Stimulated activated effector memory CD8-positive, alpha-beta T cell treated with anti-CD3 and anti-CD28 coated beads, Interleukin-12 subunit alpha, Interleukin-12 subunit beta, amount 100 ng/mL, for 72 hours (primary cell): ENCODE measurements at regions not wholly inside any gene's neighbourhood (a gene's known extent, or its start where the extent isn't known, plus 50 kb on each side); places are given as distances from the start of the nearest gene placed in this dataset.
A peak's percentile ranks its signal among the peaks of the same experiment; 100 is the strongest.
"Not testable (repeated sequence)": the region's sequence is repeated elsewhere in the genome, so short reads cannot be mapped to it uniquely, and the experiment has no call there.

ENCODE experiments used
- ATAC-seq: fragments of 150-1000 bp; cut with Tn5 transposase; 2 replicates; pipeline ENCODE4 v1.10.0; 2021
- DNase-seq, 2 donors: peaks; one replicate each; pipeline ENCODE4 v3.0.0; 2021 to 2022; ENCODE audit warnings: low spot score in 2 of 2
- H3K27ac Mint-ChIP-seq: one replicate; pipeline ENCODE4 v1.8.0; 2022; ENCODE audit warnings: mild to moderate bottlenecking, mixed read lengths
- H3K36me3 Mint-ChIP-seq: one replicate; pipeline ENCODE4 v1.8.0; 2022; ENCODE audit warnings: mild to moderate bottlenecking, mixed read lengths
- H3K4me1 Mint-ChIP-seq: one replicate; pipeline ENCODE4 v1.8.0; 2022; ENCODE audit warnings: mixed read lengths
- H3K4me3 Mint-ChIP-seq: one replicate; pipeline ENCODE4 v1.8.0; 2022; ENCODE audit warnings: mild to moderate bottlenecking, mixed read lengths
- H3K9me3 Mint-ChIP-seq: one replicate; pipeline ENCODE4 v1.8.0; 2022; ENCODE audit warnings: mixed read lengths

DNA sequence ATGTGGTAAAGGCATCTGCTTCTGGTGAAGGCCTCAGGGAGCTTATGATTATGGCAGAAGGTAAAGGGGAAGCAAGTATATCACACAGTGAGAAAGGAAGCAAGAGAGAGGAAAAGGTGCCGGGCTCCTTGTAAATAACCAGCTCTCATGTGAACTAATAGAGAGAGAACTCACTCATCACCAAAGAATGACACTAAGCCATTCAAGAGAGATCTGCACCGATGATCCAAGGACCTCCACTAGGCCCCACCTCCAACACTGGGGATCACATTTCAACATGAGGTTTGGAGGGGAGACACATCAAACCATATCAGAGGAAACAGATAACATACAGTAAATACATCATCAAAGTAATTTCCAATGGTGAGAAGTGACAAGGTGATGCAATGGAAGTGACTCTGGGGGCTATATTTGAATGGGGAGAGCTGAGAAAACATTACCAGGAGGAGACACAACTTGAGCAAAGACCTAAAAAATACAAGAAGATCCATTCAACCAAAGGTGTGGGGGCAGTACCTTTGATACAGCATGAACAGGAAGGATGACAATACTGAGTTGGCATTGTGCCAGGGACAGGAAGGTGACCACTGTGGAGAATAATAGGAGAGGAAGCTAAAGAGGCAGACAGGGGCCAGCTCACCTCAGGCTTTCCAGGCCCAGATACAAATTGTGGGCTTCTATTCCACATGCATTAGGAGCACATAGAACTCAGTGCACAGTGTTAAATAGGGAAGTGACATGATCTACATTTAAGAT is 134.4 kb upstream of the GRIP1 start:
- no peak overlapping the region for H3K4me3 Mint-ChIP-seq
- no peaks in the 10 kb centered on the region for H3K36me3 Mint-ChIP-seq
- no peak overlapping the region for H3K27ac Mint-ChIP-seq
- no peak for DNase-seq
- no peaks in the 10 kb centered on the region for H3K9me3 Mint-ChIP-seq
- peak; percentile 54 for ATAC-seq
- H3K4me1 Mint-ChIP-seq = peaks cover 11% of the 10 kb centered on the region

DNA sequence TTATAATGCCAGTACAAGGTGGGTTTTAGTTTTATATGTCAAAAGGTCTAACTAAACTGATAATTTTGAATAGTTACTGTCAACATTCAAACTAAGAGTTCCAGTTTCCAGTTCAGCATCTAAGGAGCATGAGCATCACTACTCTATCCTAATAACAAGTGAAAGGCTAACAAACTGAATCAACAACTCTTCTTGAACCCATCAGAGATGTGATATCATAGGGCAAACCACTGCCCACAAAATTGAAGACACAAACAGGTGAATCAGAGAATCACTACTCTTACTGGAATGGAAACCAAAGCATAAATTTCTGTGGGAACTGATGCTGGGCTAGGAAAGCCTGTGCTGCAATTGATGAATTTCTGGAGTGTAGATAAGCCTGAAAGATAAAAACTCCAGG is 140.7 kb upstream of the GRIP1 start:
- Mint-ChIP-seq H3K4me3 (no peak overlapping the region), H3K4me1 (no peaks in the 10 kb centered on the region), H3K9me3 (no peaks in the 10 kb centered on the region), H3K36me3 (no peaks in the 10 kb centered on the region), H3K27ac (no peak overlapping the region)
- ATAC-seq (peak; percentile 58), DNase-seq (no peak)

DNA sequence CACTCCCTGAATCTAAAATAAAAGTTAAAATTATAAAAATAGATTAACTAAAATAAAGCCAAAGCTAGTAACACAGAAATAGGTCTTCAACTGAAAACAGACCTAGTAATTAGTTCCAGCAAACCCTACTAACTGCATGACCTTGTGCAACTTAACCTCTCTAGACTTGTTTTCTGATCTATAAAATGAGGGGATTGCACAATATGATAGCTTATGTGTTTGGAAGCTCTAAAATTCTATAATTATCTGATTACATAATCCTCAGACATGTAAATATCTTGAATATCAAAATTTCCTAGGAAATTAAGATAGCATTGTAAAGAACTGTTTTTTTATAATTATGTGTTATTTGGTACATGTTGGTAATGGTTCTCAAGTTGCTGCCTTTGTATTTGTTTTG is 144.1 kb upstream of the GRIP1 start:
- no peaks in the 10 kb centered on the region for H3K9me3 Mint-ChIP-seq
- no peak overlapping the region for H3K27ac Mint-ChIP-seq
- H3K4me1 Mint-ChIP-seq = no peaks in the 10 kb centered on the region
- H3K36me3 Mint-ChIP-seq = no peaks in the 10 kb centered on the region
- DNase-seq (no peak), ATAC-seq (no peak)
- H3K4me3 Mint-ChIP-seq = no peak overlapping the region

DNA sequence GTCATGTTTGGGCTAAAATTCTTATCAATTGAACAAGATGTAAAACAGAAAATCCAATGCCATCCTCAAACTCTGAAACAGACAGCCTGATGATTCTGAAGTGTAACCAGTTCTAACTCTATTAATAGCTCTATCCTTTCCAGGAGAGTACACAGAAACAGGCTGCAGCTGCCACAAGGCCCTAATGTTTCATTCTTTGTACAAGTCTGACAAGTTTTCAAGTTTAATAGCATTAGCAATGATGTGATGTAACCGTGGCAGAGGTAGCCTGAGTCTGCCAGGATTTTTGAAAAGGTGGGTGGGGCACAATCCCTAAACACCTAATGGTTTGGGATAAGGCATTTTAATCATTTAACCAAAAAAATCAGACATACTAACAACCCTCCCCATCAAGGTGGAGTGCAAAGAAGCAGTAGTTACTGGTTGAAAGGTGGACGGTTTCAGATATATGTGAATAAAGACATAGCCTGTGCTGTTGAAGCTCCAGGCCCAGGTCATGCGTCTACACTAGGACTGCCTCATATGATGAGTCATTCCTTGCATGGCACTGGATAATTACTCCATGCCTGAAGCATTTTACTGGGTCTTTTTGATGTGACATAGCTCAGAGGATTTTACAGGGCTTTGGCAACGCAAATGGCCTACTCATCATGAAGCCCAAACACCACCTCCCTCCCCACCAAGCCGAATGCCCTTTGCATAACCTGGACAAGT is 145.1 kb upstream of the GRIP1 start:
- peaks cover 5% of the 10 kb centered on the region for H3K4me1 Mint-ChIP-seq
- no peaks in the 10 kb centered on the region for H3K36me3 Mint-ChIP-seq
- no peak overlapping the region for H3K4me3 Mint-ChIP-seq
- no peaks in the 10 kb centered on the region for H3K9me3 Mint-ChIP-seq
- DNase-seq (no peak), ATAC-seq (no peak)
- no peak overlapping the region for H3K27ac Mint-ChIP-seq

DNA sequence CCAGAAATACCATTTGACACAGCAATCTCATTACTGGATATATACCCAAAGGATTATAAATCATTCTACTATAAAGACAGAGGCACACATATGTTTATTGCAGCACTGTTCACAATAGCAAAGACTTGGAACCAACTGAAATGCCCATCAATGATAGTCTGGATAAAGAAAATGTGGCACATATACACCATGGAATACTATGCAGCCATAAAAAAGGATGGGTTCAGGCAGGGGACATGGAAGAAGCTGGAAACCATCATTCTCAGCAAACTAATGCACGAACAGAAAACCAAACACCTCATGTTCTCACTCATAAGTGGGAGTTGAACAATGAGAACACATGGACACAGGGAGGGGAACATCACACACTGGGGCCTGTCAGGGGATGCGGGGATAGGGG is 147.0 kb upstream of the GRIP1 start:
- ATAC-seq, H3K9me3 Mint-ChIP-seq, H3K27ac Mint-ChIP-seq, DNase-seq, H3K36me3 Mint-ChIP-seq, H3K4me3 Mint-ChIP-seq: not testable (repeated sequence)
- H3K4me1 Mint-ChIP-seq = peaks cover 20% of the 10 kb centered on the region

DNA sequence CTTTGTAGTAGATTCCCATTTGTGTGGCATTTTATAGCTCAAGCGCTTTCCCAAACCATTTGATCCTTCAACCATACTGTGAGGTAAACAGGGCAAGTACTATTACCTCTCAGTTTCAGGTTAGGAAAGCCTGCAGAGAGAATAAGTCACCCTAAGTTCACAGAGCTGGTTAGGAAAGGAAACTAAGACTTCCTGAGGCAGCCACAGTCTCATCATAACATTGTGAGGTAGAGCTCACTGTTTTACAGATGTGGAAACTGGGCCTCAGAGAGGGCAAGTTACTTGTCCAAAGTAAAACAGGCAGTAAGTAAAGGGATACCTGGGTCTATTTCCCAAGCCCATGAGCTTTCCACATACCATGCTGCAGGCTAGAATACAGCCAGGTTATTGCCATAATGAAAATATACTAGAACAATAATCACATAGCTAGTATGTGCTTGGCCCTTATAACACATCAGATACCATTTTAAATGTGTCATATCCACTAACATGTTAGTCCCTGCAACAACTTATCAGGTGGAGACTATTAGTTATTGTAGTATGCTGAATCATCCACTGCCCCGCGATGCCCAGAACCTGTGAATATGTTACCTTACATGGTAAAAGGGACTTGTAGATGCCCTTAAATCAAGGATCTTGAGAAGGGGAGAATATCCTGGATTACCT is 150.9 kb upstream of the GRIP1 start:
- H3K27ac Mint-ChIP-seq = peak overlapping the region; percentile 60
- no peak overlapping the region for H3K4me3 Mint-ChIP-seq
- ATAC-seq (peak; percentile 82), DNase-seq (no peak)
- no peaks in the 10 kb centered on the region for H3K36me3 Mint-ChIP-seq
- peaks cover 20% of the 10 kb centered on the region for H3K4me1 Mint-ChIP-seq
- no peaks in the 10 kb centered on the region for H3K9me3 Mint-ChIP-seq

DNA sequence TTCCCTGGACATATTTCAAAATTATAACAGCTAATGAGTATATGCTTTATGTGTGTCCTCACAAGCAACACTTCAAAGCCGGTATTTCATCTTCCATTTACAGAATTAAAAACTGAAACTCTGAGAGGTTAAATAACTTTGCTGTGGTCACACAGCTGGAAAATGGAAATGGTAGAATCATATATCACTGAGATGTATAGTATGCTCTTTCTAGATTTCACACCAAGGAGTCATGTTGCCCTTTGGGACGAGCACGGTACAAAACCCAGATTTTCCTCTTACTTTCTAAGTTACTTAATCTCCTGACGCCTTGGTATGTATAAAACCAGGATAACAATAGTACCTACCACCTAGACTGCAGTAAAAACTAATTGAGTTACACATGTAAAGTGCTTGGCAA is 152.6 kb upstream of the GRIP1 start:
- peaks cover 20% of the 10 kb centered on the region for H3K4me1 Mint-ChIP-seq
- H3K27ac Mint-ChIP-seq = no peak overlapping the region
- H3K36me3 Mint-ChIP-seq = no peaks in the 10 kb centered on the region
- ATAC-seq (no peak), DNase-seq (no peak)
- no peaks in the 10 kb centered on the region for H3K9me3 Mint-ChIP-seq
- no peak overlapping the region for H3K4me3 Mint-ChIP-seq

DNA sequence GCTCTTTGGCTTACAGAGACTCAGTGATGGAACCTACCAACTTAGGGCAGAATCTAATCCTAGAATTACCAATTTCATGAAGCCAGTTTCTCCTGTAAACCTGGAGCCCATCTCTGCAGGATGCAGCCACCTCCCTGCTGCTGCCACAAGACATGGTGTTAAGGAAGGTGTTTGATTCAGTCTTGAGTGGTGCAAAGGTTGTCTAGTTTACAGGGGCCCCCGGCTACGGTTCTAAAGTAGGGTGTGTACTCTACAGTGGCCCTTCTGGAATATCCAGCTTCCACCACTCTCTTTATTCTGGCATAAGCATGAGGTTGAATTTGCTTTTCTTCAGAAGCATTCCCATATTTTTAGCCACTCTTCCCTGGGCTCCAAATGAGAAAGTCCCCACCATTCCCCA is 154.1 kb upstream of the GRIP1 start:
- Mint-ChIP-seq H3K4me3 (no peak overlapping the region), H3K4me1 (peaks cover 20% of the 10 kb centered on the region), H3K27ac (no peak overlapping the region), H3K9me3 (no peaks in the 10 kb centered on the region), H3K36me3 (no peaks in the 10 kb centered on the region)
- ATAC-seq (no peak), DNase-seq (no peak)

DNA sequence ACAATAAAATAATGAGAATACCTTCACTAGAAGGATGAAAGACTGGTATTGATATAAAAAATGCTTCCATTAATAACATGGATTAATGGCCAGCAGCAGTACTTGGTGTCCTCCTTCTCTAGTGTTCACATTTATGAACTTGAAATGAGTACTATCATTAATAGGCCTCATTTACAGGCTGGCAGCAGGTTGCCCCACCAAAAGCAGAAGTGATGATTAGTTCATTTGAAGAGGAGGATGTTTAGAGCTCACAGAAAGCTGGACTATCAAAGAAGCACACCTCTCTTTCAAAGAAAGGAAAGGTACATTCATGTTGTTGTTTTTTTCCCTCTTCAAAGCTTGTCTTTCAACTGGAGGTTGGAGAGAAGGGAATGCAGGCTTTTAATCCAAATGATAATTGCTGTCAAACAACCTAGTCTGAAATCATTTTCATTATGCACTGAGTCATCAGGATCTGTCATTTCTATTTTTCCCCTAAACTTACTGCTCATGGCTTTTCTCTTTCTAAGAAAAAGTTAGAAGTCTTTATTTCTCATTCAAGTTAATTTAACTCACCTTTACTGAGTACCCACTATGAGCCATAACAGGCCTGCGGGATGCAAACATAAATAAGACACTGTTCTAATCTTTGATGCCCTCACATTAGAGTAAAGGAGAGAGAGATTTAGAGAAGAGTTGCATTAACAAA is 157.9 kb upstream of the GRIP1 start:
- H3K36me3 Mint-ChIP-seq = no peaks in the 10 kb centered on the region
- H3K27ac Mint-ChIP-seq = no peak overlapping the region
- DNase-seq (no peak), ATAC-seq (no peak)
- no peaks in the 10 kb centered on the region for H3K4me1 Mint-ChIP-seq
- H3K9me3 Mint-ChIP-seq = no peaks in the 10 kb centered on the region
- H3K4me3 Mint-ChIP-seq = no peak overlapping the region

DNA sequence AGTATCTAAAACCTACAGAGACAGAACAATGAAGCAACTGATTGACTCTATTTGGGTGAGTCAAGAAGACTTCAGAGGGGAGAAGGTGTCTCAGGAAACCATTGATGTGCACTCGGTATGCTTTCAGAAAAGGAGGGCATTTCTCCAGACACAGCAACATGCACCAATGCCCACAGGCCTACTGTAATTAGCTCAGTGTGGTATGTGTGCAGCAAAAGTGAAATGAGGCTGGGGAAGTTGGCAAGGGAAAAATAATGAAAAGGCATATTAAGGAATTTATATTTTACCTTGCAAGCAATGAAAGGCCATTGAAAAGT is 158.4 kb upstream of the GRIP1 start:
- no peak for DNase-seq
- Mint-ChIP-seq H3K4me1 (no peaks in the 10 kb centered on the region), H3K9me3 (no peaks in the 10 kb centered on the region), H3K27ac (no peak overlapping the region), H3K4me3 (no peak overlapping the region), H3K36me3 (no peaks in the 10 kb centered on the region)
- no peak for ATAC-seq

DNA sequence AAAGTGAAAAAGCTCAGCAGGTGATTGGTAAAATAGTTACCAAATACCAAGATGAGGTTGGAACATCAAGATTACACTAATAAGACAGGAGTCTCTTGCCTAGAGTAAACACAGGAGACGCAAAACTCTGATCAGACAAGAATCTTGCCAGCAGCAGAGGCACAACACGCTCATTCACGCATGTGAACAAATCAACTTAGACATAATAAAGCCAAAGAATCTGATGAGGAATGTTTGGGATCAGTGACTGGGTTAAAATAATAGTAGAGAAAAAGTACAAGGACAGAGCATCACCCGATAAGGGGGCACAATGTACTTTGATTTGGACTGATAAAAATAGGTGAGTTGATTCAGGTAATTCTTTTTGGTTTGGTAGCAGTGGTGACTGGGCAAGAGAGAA is 159.5 kb upstream of the GRIP1 start:
- Mint-ChIP-seq H3K27ac (no peak overlapping the region), H3K4me3 (no peak overlapping the region), H3K4me1 (no peaks in the 10 kb centered on the region), H3K36me3 (no peaks in the 10 kb centered on the region), H3K9me3 (no peaks in the 10 kb centered on the region)
- no peak for DNase-seq
- ATAC-seq = no peak

DNA sequence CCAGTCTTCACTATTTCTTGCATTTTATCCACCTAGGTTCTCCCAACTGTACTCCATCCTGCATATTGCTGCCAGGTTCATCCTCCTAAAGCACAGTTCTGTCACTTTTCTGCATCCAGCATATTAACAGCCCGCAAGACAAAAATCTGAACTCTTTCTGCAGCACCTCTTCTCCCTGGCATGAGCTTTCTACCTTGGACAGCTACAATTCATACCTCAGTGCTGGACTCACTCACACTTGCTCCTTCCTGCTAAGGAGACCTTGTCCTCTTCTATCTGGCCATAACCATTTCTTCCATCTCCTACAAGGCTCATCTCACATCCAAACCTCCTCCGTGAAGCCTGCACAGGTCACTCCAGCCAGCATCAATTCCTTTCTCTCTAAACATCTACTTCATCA is 170.1 kb upstream of the GRIP1 start:
- Mint-ChIP-seq H3K27ac (no peak overlapping the region), H3K4me3 (no peak overlapping the region), H3K36me3 (no peaks in the 10 kb centered on the region), H3K9me3 (no peaks in the 10 kb centered on the region), H3K4me1 (no peaks in the 10 kb centered on the region)
- no peak for DNase-seq
- ATAC-seq = no peak

DNA sequence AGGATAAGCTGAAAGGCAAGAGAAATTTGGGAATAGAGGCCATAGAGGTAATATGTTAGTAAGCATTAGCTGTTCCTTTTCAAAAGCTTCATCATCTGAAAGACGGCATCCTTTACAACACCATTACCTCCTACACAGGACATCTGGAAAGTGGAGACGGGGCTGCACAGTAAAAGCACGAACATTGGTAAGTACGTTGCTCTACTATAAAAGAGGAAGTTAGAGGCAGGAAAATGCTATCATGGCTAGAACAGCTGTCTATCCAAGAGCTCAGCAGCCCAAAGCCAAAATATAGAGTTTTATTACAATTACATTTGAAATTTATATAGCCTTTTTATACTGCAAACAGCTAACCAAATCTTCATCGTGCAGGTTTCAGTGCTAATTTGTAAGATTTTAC is 172.3 kb upstream of the GRIP1 start:
- ATAC-seq (no peak), DNase-seq (no peak)
- Mint-ChIP-seq H3K4me3 (no peak overlapping the region), H3K36me3 (no peaks in the 10 kb centered on the region), H3K4me1 (no peaks in the 10 kb centered on the region), H3K9me3 (no peaks in the 10 kb centered on the region), H3K27ac (no peak overlapping the region)

DNA sequence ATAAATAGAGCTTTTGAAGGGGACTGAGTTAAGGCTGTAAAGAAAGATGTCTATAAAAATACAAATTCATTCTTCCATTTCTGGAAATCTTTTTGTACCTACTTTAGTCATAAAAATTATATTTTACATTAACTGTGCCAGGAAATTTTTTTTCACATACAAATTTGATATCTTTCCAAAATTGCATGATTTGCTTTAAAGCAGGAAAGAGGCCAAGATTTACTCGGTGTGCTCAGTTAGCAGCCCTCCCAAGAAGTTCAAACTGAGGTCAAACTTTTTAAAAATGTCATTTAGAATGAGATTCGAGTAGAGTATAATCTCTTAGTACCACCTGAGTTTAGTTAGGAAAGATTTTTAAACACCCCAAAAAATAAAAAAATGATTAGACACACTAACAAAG is 173.2 kb upstream of the GRIP1 start:
- Mint-ChIP-seq H3K27ac (no peak overlapping the region), H3K4me3 (no peak overlapping the region), H3K36me3 (no peaks in the 10 kb centered on the region), H3K9me3 (no peaks in the 10 kb centered on the region), H3K4me1 (no peaks in the 10 kb centered on the region)
- ATAC-seq (no peak), DNase-seq (no peak)

DNA sequence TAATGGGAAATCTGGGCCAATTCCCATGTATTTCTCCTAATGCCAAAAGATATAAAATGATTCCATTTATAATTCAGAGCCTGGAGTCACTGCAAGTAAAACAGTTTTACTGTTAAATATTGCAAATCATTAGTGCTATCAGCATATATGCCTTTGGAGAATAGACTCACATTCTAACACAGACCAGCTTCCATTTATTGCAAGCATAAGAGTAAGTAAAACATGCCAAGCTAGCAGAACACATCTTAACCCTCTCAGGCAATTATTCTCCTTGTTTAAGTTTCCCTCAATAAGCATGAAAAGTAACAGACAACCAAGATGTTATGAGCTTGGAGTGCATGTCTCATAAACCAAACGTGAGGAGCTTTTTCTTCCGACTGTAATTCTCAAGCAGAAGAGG is 173.9 kb upstream of the GRIP1 start:
- no peaks in the 10 kb centered on the region for H3K36me3 Mint-ChIP-seq
- no peak overlapping the region for H3K4me3 Mint-ChIP-seq
- ATAC-seq (no peak), DNase-seq (no peak)
- H3K4me1 Mint-ChIP-seq = no peaks in the 10 kb centered on the region
- no peak overlapping the region for H3K27ac Mint-ChIP-seq
- H3K9me3 Mint-ChIP-seq = no peaks in the 10 kb centered on the region
